CD14-positive monocyte (primary cell): ENCODE measurements at regions not wholly inside any gene's neighbourhood (a gene's known extent, or its start where the extent isn't known, plus 50 kb on each side); places are given as distances from the start of the nearest gene placed in this dataset.

Source experiments
- DNase-seq, 3 donors: peaks; one replicate each; pipeline ENCODE4 v3.0.0-alpha.2; 2011 to 2022
- H2AFZ ChIP-seq: 2 replicates; pipeline ENCODE4 v1.6.0; 2012; ENCODE audit warnings: mild to moderate bottlenecking, low read depth, low read length, inconsistent platforms; ENCODE audit not compliant: insufficient read depth, poor library complexity, severe bottlenecking
- H3K27ac ChIP-seq, 2 donors: 1 replicate in 1 of 2; 2 replicates in 1 of 2; pipeline ENCODE4 v1.5.1; 2012 to 2013; ENCODE audit warnings: low read length in 2 of 2, control low read depth in 1 of 2, inconsistent platforms in 1 of 2, low read depth in 1 of 2, mild to moderate bottlenecking in 1 of 2
- H3K27me3 ChIP-seq, 2 donors: one replicate each; pipeline versions ENCODE4 v1.6.0 to v1.6.1; 2011 to 2013; ENCODE audit warnings: low read length in 2 of 2; ENCODE audit not compliant: control insufficient read depth in 2 of 2, insufficient read depth in 2 of 2
- H3K36me3 ChIP-seq, 2 donors: replicated peaks in 1 of 2; 1 replicate in 1 of 2; 2 replicates in 1 of 2; pipeline versions ENCODE4 v1.5.1 to v1.6.1; 2012 to 2013; ENCODE audit warnings: low read length in 2 of 2, control low read depth in 1 of 2, inconsistent platforms in 1 of 2, mild to moderate bottlenecking in 1 of 2; ENCODE audit not compliant: insufficient read depth in 2 of 2, control insufficient read depth in 1 of 2
- H3K4me1 ChIP-seq, 2 donors: 1 replicate in 1 of 2; 2 replicates in 1 of 2; pipeline versions ENCODE4 v1.5.1 to v1.6.1; 2012 to 2013; ENCODE audit warnings: low read length in 2 of 2, control low read depth in 1 of 2, inconsistent platforms in 1 of 2, mild to moderate bottlenecking in 1 of 2, moderate library complexity in 1 of 2; ENCODE audit not compliant: insufficient read depth in 2 of 2, control insufficient read depth in 1 of 2
- H3K4me2 ChIP-seq: replicated peaks from 2 replicates; pipeline ENCODE3; 2012; ENCODE audit warnings: low read length, moderate library complexity, mild to moderate bottlenecking; ENCODE audit not compliant: poor library complexity, severe bottlenecking; ENCODE audit errors: extremely low read depth
- H3K4me3 ChIP-seq, 3 experiments: fragments of 200-600 bp in 1 of 3; sonication (generic) in 1 of 3; replicated peaks in 1 of 3; 1 replicate in 2 of 3; 2 replicates in 1 of 3; pipeline ENCODE4 v1.5.1; 2011 to 2013; ENCODE audit warnings: low read length in 3 of 3, mild to moderate bottlenecking in 3 of 3, control low read depth in 2 of 3, low read depth in 2 of 3, inconsistent platforms in 1 of 3, moderate library complexity in 1 of 3
- H3K79me2 ChIP-seq: 2 replicates; pipeline ENCODE4 v1.6.0; 2012; ENCODE audit warnings: mild to moderate bottlenecking, control low read depth, inconsistent platforms, low read length, moderate library complexity; ENCODE audit not compliant: insufficient read depth
- H3K9ac ChIP-seq: 2 replicates; pipeline ENCODE4 v1.6.0; 2017; ENCODE audit warnings: low read length, mild to moderate bottlenecking; ENCODE audit not compliant: insufficient read depth, poor library complexity, severe bottlenecking
- H3K9me3 ChIP-seq, 2 donors: replicated peaks in 1 of 2; 1 replicate in 1 of 2; 2 replicates in 1 of 2; pipeline versions ENCODE4 v1.5.1 to v1.6.1; 2012 to 2013; ENCODE audit warnings: low read length in 2 of 2, control low read depth in 1 of 2; ENCODE audit not compliant: control insufficient read depth in 1 of 2, insufficient read depth in 1 of 2
- H4K20me1 ChIP-seq: 2 replicates; pipeline ENCODE4 v1.6.0; 2012; ENCODE audit warnings: mild to moderate bottlenecking, low read length, control low read depth, moderate library complexity; ENCODE audit not compliant: insufficient read depth
- H3K27ac Mint-ChIP-seq, 7 donors: one replicate each; pipeline ENCODE4 v1.8.0; 2020; ENCODE audit warnings: mild to moderate bottlenecking in 7 of 7, mixed read lengths in 7 of 7, moderate library complexity in 6 of 7, inconsistent platforms in 2 of 7
- H3K27me3 Mint-ChIP-seq, 3 donors: one replicate each; pipeline ENCODE4 v1.8.0; 2021 to 2022; ENCODE audit warnings: low read depth in 3 of 3, mild to moderate bottlenecking in 3 of 3, mixed read lengths in 3 of 3, moderate library complexity in 3 of 3, inconsistent platforms in 1 of 3
- H3K36me3 Mint-ChIP-seq, 2 donors: one replicate each; pipeline ENCODE4 v1.8.0; 2020; ENCODE audit warnings: mixed read lengths in 2 of 2, inconsistent platforms in 1 of 2, mild to moderate bottlenecking in 1 of 2
- H3K4me1 Mint-ChIP-seq: one replicate; pipeline ENCODE4 v1.8.0; 2020; ENCODE audit warnings: mild to moderate bottlenecking, mixed read lengths
- H3K4me3 Mint-ChIP-seq, 2 donors: one replicate each; pipeline ENCODE4 v1.8.0; 2020; ENCODE audit warnings: mild to moderate bottlenecking in 2 of 2, mixed read lengths in 2 of 2, moderate library complexity in 1 of 2
- H3K9me3 Mint-ChIP-seq, 7 donors: one replicate each; pipeline ENCODE4 v1.8.0; 2020 to 2022; ENCODE audit warnings: mixed read lengths in 7 of 7, mild to moderate bottlenecking in 6 of 7, moderate library complexity in 6 of 7, inconsistent platforms in 2 of 7
- WGBS: methylation state at CpG from one replicate; pipeline ENCODE4 v1.1.5; 2013; ENCODE audit warnings: missing lambda C conversion rate; ENCODE audit not compliant: insufficient coverage; 5-methylcytosine and 5-hydroxymethylcytosine counted together
- intact Hi-C, 2 donors: fragments of 100-400 bp; cut with micrococcal nuclease; formaldehyde crosslinking; loops; one replicate each; pipeline versions ENCODE4 v1.15.0 to v1.15.1; 2023
- TF ChIP-seq, protein P1 (sequence below): fragments of 200-600 bp; IDR thresholded peaks from one replicate; pipeline ENCODE4 v1.8.0; 2022; ENCODE audit warnings: antibody characterized with exemption, mild to moderate bottlenecking

DNA sequence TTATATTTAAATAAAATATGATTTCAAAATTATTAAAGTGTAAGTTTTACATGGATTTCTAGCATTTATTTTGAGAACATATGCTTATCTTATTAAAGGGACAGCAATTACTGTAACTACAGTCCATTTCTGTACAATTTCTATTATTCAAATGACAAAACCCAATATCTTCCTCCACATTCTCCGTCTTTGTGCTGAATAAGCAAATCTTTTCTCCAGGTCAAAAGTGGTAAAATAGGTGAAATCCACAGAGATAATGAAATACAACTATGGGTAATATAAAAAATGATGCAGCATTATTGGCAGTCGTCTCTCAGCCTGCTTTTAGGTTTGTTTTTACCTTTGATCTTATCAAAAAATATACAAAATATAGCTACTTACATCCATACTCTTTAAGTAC is 79.4 kb upstream of the OTX2 start:
- H3K4me3 Mint-ChIP-seq: no peak overlapping the region
- Histone ChIP-seq H3K79me2 (no peaks in the 10 kb centered on the region), H3K9me3 (no peaks in the 10 kb centered on the region), H4K20me1 (no peaks in the 10 kb centered on the region), H2AFZ (no peak overlapping the region), H3K4me1 (no peaks in the 10 kb centered on the region), H3K4me2 (no peak overlapping the region), H3K36me3 (no peaks in the 10 kb centered on the region), H3K27ac (no peak overlapping the region), H3K4me3 (no peak overlapping the region), H3K9ac (no peak overlapping the region), H3K27me3 (no peaks in the 10 kb centered on the region)
- H3K4me1 Mint-ChIP-seq: no peaks in the 10 kb centered on the region
- TF ChIP-seq, protein P1, sequence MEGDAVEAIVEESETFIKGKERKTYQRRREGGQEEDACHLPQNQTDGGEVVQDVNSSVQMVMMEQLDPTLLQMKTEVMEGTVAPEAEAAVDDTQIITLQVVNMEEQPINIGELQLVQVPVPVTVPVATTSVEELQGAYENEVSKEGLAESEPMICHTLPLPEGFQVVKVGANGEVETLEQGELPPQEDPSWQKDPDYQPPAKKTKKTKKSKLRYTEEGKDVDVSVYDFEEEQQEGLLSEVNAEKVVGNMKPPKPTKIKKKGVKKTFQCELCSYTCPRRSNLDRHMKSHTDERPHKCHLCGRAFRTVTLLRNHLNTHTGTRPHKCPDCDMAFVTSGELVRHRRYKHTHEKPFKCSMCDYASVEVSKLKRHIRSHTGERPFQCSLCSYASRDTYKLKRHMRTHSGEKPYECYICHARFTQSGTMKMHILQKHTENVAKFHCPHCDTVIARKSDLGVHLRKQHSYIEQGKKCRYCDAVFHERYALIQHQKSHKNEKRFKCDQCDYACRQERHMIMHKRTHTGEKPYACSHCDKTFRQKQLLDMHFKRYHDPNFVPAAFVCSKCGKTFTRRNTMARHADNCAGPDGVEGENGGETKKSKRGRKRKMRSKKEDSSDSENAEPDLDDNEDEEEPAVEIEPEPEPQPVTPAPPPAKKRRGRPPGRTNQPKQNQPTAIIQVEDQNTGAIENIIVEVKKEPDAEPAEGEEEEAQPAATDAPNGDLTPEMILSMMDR: no peak
- no peaks in the 10 kb centered on the region for H3K36me3 Mint-ChIP-seq
- DNase-seq: no peak
- peaks cover 0 to 2% (median 0%) of the 10 kb centered on the region in 7 donors for H3K9me3 Mint-ChIP-seq
- peaks cover 0 to 8% (median 2%) of the 10 kb centered on the region in 3 donors for H3K27me3 Mint-ChIP-seq
- intact Hi-C loops: no loop called here
- WGBS: no CpG with 5 or more reads among the region's 2 CpGs
- no peak overlapping the region for H3K27ac Mint-ChIP-seq

DNA sequence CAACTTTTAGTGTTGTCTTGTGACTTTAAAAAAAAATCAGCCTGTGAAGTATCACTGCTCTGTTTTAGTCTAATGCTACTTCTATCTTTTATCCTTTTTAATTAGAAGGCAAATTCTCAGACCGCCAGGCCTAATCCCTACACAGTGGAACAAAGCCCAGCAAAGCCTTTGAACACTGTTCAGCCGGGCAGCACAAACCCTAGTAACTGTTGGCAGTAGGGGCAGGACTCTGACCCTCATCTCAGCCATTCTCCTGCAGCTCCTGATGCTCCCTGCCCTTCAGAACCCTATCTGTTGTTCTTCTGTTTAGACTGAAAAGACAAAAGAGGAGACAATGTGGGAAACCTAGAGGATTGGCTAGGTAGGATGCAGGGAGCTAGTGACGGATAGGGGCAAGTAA is 78.0 kb upstream of the OTX2 start:
- no peaks in the 10 kb centered on the region for H3K36me3 Mint-ChIP-seq
- 67% methylated on average over 3 of the region's 3 CpGs for WGBS
- Histone ChIP-seq H3K36me3 (no peaks in the 10 kb centered on the region), H3K27ac (no peak overlapping the region), H3K4me3 (no peak overlapping the region), H4K20me1 (no peaks in the 10 kb centered on the region), H3K9me3 (no peaks in the 10 kb centered on the region), H3K4me1 (no peaks in the 10 kb centered on the region), H3K4me2 (no peak overlapping the region), H3K79me2 (no peaks in the 10 kb centered on the region), H3K27me3 (no peaks in the 10 kb centered on the region), H2AFZ (no peak overlapping the region), H3K9ac (no peak overlapping the region)
- intact Hi-C loops: no loop called here
- H3K4me3 Mint-ChIP-seq: peak overlapping the region in 1 of 2 donors; percentile 11
- no peak for DNase-seq
- TF ChIP-seq, protein P1: no peak
- no peak overlapping the region for H3K27ac Mint-ChIP-seq
- peaks cover 0 to 2% (median 0%) of the 10 kb centered on the region in 7 donors for H3K9me3 Mint-ChIP-seq
- peaks cover 0 to 6% (median 2%) of the 10 kb centered on the region in 3 donors for H3K27me3 Mint-ChIP-seq
- no peaks in the 10 kb centered on the region for H3K4me1 Mint-ChIP-seq
